ENCODE measurements at regions not wholly inside any gene's neighbourhood (a gene's known extent, or its start where the extent isn't known, plus 50 kb on each side); places are given as distances from the start of the nearest gene placed in this dataset.

DNA sequence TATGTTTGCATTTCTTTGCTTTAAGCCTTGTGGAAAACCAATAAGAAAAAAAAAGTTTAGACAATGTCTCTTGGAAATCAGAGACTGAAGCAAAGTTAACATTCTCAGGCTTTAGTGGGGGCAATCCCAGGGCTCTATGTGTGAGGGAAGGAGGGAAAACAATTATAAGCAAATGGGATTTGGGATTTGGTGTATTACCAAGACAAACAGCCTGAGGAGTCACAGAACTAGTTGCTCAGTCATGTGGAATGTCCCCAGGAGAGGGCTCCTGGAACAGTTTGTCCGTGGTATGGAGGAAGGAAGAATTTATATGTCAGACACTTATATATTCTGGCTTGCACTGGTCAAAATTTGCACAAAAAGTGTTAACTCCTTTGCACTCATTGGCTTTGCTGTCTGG is 562.9 kb upstream of the TPK1 start:
- TF ChIP-seq HOXB6 (CRISPR knock-in tag; IDR thresholded peaks at IDR 0.05; ENCODE audit: borderline replicate concordance): no peak
- TF ChIP-seq MAFF (IDR thresholded peaks at IDR 0.05; ENCODE audit: low read length): no peak
- TF ChIP-seq ATF7 (IDR thresholded peaks at IDR 0.05): no peak
- TF ChIP-seq, protein P1, sequence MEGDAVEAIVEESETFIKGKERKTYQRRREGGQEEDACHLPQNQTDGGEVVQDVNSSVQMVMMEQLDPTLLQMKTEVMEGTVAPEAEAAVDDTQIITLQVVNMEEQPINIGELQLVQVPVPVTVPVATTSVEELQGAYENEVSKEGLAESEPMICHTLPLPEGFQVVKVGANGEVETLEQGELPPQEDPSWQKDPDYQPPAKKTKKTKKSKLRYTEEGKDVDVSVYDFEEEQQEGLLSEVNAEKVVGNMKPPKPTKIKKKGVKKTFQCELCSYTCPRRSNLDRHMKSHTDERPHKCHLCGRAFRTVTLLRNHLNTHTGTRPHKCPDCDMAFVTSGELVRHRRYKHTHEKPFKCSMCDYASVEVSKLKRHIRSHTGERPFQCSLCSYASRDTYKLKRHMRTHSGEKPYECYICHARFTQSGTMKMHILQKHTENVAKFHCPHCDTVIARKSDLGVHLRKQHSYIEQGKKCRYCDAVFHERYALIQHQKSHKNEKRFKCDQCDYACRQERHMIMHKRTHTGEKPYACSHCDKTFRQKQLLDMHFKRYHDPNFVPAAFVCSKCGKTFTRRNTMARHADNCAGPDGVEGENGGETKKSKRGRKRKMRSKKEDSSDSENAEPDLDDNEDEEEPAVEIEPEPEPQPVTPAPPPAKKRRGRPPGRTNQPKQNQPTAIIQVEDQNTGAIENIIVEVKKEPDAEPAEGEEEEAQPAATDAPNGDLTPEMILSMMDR (IDR thresholded peaks at IDR 0.05 in 2 of 3, conservative IDR thresholded peaks at IDR 0.05 in 1 of 3; ENCODE audit: insufficient read depth in 2 of 3, low read depth in 1 of 3, low read length in 3 of 3): no peak
- no peak for TF ChIP-seq ZFX (CRISPR knock-in tag; IDR thresholded peaks at IDR 0.05)
- no peak for TF ChIP-seq ZNF224 (CRISPR knock-in tag; IDR thresholded peaks at IDR 0.05)
- TF ChIP-seq, protein P2, sequence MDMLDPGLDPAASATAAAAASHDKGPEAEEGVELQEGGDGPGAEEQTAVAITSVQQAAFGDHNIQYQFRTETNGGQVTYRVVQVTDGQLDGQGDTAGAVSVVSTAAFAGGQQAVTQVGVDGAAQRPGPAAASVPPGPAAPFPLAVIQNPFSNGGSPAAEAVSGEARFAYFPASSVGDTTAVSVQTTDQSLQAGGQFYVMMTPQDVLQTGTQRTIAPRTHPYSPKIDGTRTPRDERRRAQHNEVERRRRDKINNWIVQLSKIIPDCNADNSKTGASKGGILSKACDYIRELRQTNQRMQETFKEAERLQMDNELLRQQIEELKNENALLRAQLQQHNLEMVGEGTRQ (CRISPR knock-in tag; IDR thresholded peaks at IDR 0.05): no peak
- TF ChIP-seq RCOR1 (IDR thresholded peaks at IDR 0.05; ENCODE audit: borderline replicate concordance in 1 of 2, low read depth in 2 of 2, low read length in 2 of 2): no peak
- TF ChIP-seq, protein P3, sequence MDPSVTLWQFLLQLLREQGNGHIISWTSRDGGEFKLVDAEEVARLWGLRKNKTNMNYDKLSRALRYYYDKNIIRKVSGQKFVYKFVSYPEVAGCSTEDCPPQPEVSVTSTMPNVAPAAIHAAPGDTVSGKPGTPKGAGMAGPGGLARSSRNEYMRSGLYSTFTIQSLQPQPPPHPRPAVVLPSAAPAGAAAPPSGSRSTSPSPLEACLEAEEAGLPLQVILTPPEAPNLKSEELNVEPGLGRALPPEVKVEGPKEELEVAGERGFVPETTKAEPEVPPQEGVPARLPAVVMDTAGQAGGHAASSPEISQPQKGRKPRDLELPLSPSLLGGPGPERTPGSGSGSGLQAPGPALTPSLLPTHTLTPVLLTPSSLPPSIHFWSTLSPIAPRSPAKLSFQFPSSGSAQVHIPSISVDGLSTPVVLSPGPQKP (CRISPR knock-in tag; IDR thresholded peaks at IDR 0.05): no peak

Data from K562 (cell line).